HG02981 (cell line): ENCODE measurements at regions not wholly inside any gene's neighbourhood (a gene's known extent, or its start where the extent isn't known, plus 50 kb on each side); places are given as distances from the start of the nearest gene placed in this dataset.
"Not testable (repeated sequence)": the region's sequence is repeated elsewhere in the genome, so short reads cannot be mapped to it uniquely, and the experiment has no call there.

Source experiments
- ATAC-seq: cut with Tn5 transposase; IDR thresholded peaks from one replicate; pipeline ENCODE4 v1.9.1; 2021; ENCODE audit warnings: mild to moderate bottlenecking, moderate library complexity; ENCODE audit not compliant: unreplicated experiment

- no peak for ATAC-seq
Measured at GRCh38 chr1:29599071-29599470, 362.7 kb downstream of the PTPRU start.

GRCh38 chr1:29597861-29598260 lies 361.5 kb downstream of the PTPRU start:
- ATAC-seq: no peak

GRCh38 chr1:29593601-29594382 lies 357.5 kb downstream of the PTPRU start:
- no peak for ATAC-seq

- ATAC-seq: no peak
Measured at GRCh38 chr1:29592731-29593130, 356.4 kb downstream of the PTPRU start.

- no peak for ATAC-seq
Measured at GRCh38 chr1:29592261-29592615, 355.9 kb downstream of the PTPRU start.

- ATAC-seq: no peak
Measured at GRCh38 chr1:29591601-29592260, 355.4 kb downstream of the PTPRU start.

- ATAC-seq: no peak
Measured at GRCh38 chr1:29590583-29591565, 354.6 kb downstream of the PTPRU start.

GRCh38 chr1:29589716-29590115 lies 353.4 kb downstream of the PTPRU start:
- not testable (repeated sequence) for ATAC-seq

GRCh38 chr1:29586991-29587745 lies 350.8 kb downstream of the PTPRU start:
- no peak for ATAC-seq

- ATAC-seq: no peak
Measured at GRCh38 chr1:29586215-29586614, 349.9 kb downstream of the PTPRU start.

GRCh38 chr1:29585656-29586055 lies 349.3 kb downstream of the PTPRU start:
- ATAC-seq: no peak

GRCh38 chr1:29585201-29585600 lies 348.9 kb downstream of the PTPRU start:
- no peak for ATAC-seq

- ATAC-seq: no peak
Measured at GRCh38 chr1:29584776-29585175, 348.5 kb downstream of the PTPRU start.

- ATAC-seq: no peak
Measured at GRCh38 chr1:29584362-29584761, 348.0 kb downstream of the PTPRU start.

- no peak for ATAC-seq
Measured at GRCh38 chr1:29583727-29584126, 347.4 kb downstream of the PTPRU start.

- ATAC-seq: no peak
Measured at GRCh38 chr1:29581256-29581655, 344.9 kb downstream of the PTPRU start.

GRCh38 chr1:29579821-29580425 lies 343.6 kb downstream of the PTPRU start:
- ATAC-seq: no peak

- ATAC-seq: no peak
Measured at GRCh38 chr1:29577512-29577911, 341.2 kb downstream of the PTPRU start.

- ATAC-seq: no peak
Measured at GRCh38 chr1:29576510-29576909, 340.2 kb downstream of the PTPRU start.

- ATAC-seq: no peak
Measured at GRCh38 chr1:29575826-29576225, 339.5 kb downstream of the PTPRU start.
